ENCODE measurements at regions not wholly inside any gene's neighbourhood (a gene's known extent, or its start where the extent isn't known, plus 50 kb on each side); places are given as distances from the start of the nearest gene placed in this dataset.

GRCh38 chr6:14212632-14213031 lies 95.1 kb downstream of the CD83 start:
- TF ChIP-seq CTCF (IDR thresholded peaks at IDR 0.05), result no peak
- no peak for TF ChIP-seq POLR2A (IDR thresholded peaks at IDR 0.05)
- no peak for TF ChIP-seq POLR2AphosphoS5 (IDR thresholded peaks at IDR 0.05)
- TF ChIP-seq EP300 (IDR thresholded peaks at IDR 0.05; ENCODE audit: low read depth), result no peak
